Tibial artery (tissue), 4 donors: ENCODE measurements at regions not wholly inside any gene's neighbourhood (a gene's known extent, or its start where the extent isn't known, plus 50 kb on each side); places are given as distances from the start of the nearest gene placed in this dataset.

ENCODE experiments used
- DNase-seq, 2 donors: peaks; one replicate each; pipeline ENCODE4 v3.0.0-alpha.2; 2019
- H3K27ac ChIP-seq, 2 donors: fragments of 200-600 bp; sonication (generic) in 1 of 2; 1 replicate in 1 of 2; 2 replicates in 1 of 2; pipeline ENCODE4 v1.5.1; 2018 to 2019; ENCODE audit warnings: mild to moderate bottlenecking in 1 of 2
- H3K27me3 ChIP-seq, 2 donors: fragments of 200-600 bp; sonication (generic) in 1 of 2; one replicate each; pipeline versions ENCODE4 v1.5.1 to v1.6.0; 2016 to 2019
- H3K36me3 ChIP-seq, 3 donors: fragments of 200-600 bp; sonication (generic) in 2 of 3; one replicate each; pipeline ENCODE4 v1.5.1; 2016 to 2019; ENCODE audit warnings: mild to moderate bottlenecking in 2 of 3
- H3K4me1 ChIP-seq, 4 donors: fragments of 200-600 bp; sonication (generic) in 2 of 4; 1 replicate in 3 of 4; 2 replicates in 1 of 4; pipeline ENCODE4 v1.5.1; 2016 to 2019
- H3K4me3 ChIP-seq, 2 donors: fragments of 200-600 bp; sonication (generic) in 1 of 2; 1 replicate in 1 of 2; 2 replicates in 1 of 2; pipeline ENCODE4 v1.5.1; 2018 to 2019; ENCODE audit warnings: mild to moderate bottlenecking in 2 of 2
- H3K9me3 ChIP-seq, 3 donors: fragments of 200-600 bp; sonication (generic) in 1 of 3; one replicate each; pipeline ENCODE4 v1.5.1; 2016 to 2019
- CTCF ChIP-seq, 2 experiments: fragments of 200-600 bp in 1 of 2; fragments of 450-650 bp in 1 of 2; IDR thresholded peaks; one replicate each; pipeline ENCODE4 v1.5.1; 2017 to 2019; ENCODE audit warnings: antibody characterized with exemption in 2 of 2, mild to moderate bottlenecking in 1 of 2, moderate library complexity in 1 of 2
- intact Hi-C: fragments of 100-400 bp; cut with DNase I; formaldehyde crosslinking; loops from one replicate; pipeline ENCODE4 v1.15.0; 2023; ENCODE audit warnings: low total_unique reads

GRCh38 chrX:40953369-40953768 lies 131.9 kb upstream of the USP9X start:
- no peaks in the 10 kb centered on the region for H3K4me1 ChIP-seq
- H3K27me3 ChIP-seq: no peaks in the 10 kb centered on the region
- no peaks in the 10 kb centered on the region for H3K9me3 ChIP-seq
- intact Hi-C loops: no loop called here
- DNase-seq: no peak
- no peak for TF ChIP-seq CTCF (IDR thresholded peaks at IDR 0.05)
- no peak overlapping the region for H3K27ac ChIP-seq
- no peak overlapping the region for H3K4me3 ChIP-seq
- H3K36me3 ChIP-seq: no peaks in the 10 kb centered on the region

DNA sequence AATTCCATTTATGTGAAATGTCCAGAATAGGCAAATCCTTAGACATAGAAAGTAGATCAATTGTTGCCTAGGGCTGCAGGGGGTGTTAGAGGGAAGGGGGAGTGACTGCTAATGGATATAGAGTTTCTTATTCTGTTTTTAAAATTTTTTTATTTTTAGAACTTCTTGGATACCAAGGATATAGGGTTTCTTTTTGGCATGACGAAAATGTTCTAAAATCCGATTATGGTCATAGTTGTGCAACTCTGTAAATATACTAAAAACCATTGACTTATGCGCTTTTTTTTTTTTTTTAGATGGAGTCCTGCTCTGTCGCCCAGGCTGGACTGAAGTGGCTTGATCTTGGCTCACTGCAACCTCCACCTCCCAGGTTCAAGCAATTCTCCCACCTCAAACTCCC lies 125.2 kb upstream of the USP9X start:
- no peak overlapping the region for H3K27ac ChIP-seq
- intact Hi-C loops: no loop called here
- H3K27me3 ChIP-seq: no peaks in the 10 kb centered on the region
- H3K9me3 ChIP-seq: peaks cover 0 to 6% (median 4%) of the 10 kb centered on the region in 3 donors
- DNase-seq: no peak
- H3K36me3 ChIP-seq: no peaks in the 10 kb centered on the region
- no peak for TF ChIP-seq CTCF (IDR thresholded peaks at IDR 0.05)
- no peaks in the 10 kb centered on the region for H3K4me1 ChIP-seq
- H3K4me3 ChIP-seq: no peak overlapping the region

GRCh38 chrX:40962793-40963407 lies 122.3 kb upstream of the USP9X start:
- intact Hi-C loops: no loop called here
- H3K4me3 ChIP-seq: no peak overlapping the region

DNA sequence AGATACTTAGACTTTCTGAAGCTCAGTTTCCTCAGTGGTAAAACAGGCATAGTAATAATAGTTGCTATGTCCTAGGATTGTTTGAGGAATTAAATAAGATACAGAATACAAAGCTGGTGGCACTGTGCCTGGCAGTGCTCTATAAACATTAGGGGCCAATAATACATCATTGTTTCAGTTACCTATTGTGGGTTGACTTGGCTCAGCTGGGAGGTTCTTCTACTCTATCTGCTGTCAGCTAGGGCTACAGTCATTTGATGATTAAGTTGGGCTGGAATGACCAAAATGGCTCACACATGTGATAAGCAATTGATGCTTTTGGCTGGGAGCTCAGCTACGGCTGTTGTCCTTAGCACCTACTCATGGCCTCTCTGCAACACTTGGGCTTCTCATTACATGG lies 121.2 kb upstream of the USP9X start:
- H3K4me3 ChIP-seq: no peak overlapping the region
- H3K4me1 ChIP-seq: no peaks in the 10 kb centered on the region
- no peaks in the 10 kb centered on the region for H3K36me3 ChIP-seq
- H3K9me3 ChIP-seq: peaks cover 0 to 6% (median 4%) of the 10 kb centered on the region in 3 donors
- H3K27me3 ChIP-seq: no peaks in the 10 kb centered on the region
- intact Hi-C loops: no loop called here
- DNase-seq: no peak
- no peak overlapping the region for H3K27ac ChIP-seq
- no peak for TF ChIP-seq CTCF (IDR thresholded peaks at IDR 0.05)

More at GRCh38 chrX:40962793-40963407, 122.3 kb upstream of the USP9X start:
- no peaks in the 10 kb centered on the region for H3K4me1 ChIP-seq
- no peak for TF ChIP-seq CTCF (IDR thresholded peaks at IDR 0.05)
- DNase-seq: no peak
- H3K9me3 ChIP-seq: peaks cover 0 to 6% (median 4%) of the 10 kb centered on the region in 3 donors
- H3K27me3 ChIP-seq: no peaks in the 10 kb centered on the region
- H3K36me3 ChIP-seq: no peaks in the 10 kb centered on the region
- H3K27ac ChIP-seq: no peak overlapping the region

DNA sequence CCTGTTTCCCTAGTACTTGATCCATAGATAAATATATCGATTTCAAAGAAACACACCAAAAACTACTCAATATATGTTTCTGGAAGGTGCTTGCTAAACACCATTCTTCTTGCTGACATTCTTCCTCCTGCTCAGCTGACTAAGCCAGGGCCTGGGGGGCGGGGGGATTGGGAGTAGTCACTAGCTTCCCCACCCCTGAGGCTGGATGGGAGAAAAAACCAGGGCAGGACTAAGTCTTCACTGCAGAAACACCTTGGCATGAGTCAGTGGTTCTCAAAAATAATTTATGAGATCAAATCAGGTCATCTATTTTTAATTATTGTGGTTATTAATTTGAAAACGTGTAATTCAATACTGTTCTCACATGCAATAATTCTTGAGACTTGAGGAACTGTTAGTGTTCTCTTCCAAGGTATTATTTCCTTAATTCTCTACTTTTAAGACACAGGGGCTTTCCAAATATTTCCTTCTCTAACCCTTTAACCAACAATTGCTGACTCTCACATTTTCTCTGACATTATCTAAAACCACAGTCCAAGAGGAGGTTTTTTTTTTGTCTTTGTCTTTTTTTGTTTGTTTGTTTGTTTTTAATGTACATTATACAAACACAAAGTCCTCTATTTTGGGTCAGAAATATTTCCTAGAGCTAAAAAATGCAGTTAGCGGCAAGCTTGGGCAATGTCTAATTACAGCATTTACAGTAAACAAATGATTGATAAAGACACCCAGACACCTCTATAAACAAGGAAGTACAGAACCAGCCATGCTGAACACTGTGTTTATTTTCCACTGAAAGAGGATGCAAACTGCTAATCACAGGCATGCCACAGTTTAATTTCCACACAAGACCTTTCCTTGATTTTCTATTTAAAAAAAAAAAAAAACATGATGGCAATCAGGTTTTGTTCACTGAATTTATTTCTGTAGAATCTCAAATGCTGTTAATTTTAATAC lies 120.3 kb upstream of the USP9X start:
- Histone ChIP-seq H3K27ac (no peak overlapping the region), H3K4me1 (no peaks in the 10 kb centered on the region), H3K36me3 (no peaks in the 10 kb centered on the region), H3K9me3 (peaks cover 0 to 6% (median 4%) of the 10 kb centered on the region in 3 donors), H3K4me3 (no peak overlapping the region), H3K27me3 (no peaks in the 10 kb centered on the region)
- TF ChIP-seq CTCF (IDR thresholded peaks at IDR 0.05): no peak
- intact Hi-C loops: no loop called here
- DNase-seq: no peak
